NCI-H2196 treated with DMSO at 0.1 percent for 48 hours (cell line): ENCODE measurements at regions not wholly inside any gene's neighbourhood (a gene's known extent, or its start where the extent isn't known, plus 50 kb on each side); places are given as distances from the start of the nearest gene placed in this dataset.
"Not testable (repeated sequence)": the region's sequence is repeated elsewhere in the genome, so short reads cannot be mapped to it uniquely, and the experiment has no call there.

Source experiments
- DNase-seq: peaks from one replicate; lab custom pipeline; 2025; ENCODE audit not compliant: unreplicated experiment; lab: John Stamatoyannopoulos, UW

DNA sequence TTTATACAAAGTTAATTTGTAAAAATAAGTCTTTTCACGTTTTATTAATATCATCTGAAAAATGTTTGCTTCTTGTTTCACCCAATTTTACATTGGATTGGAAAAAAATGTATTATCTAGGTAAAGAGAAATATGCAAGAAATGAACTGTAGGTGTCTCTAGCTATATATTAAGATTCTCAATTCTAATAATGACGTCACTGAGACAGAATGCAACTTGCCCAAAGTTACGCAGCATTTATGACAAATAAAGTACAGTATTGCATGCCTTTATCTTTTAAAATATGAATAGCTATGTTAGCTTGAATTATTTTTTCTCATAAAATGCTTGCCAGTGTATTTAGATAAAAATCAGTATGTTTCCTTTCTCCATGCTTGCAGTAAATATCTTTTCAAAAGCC is 728.8 kb downstream of the RERGL start:
- no peak for DNase-seq

DNA sequence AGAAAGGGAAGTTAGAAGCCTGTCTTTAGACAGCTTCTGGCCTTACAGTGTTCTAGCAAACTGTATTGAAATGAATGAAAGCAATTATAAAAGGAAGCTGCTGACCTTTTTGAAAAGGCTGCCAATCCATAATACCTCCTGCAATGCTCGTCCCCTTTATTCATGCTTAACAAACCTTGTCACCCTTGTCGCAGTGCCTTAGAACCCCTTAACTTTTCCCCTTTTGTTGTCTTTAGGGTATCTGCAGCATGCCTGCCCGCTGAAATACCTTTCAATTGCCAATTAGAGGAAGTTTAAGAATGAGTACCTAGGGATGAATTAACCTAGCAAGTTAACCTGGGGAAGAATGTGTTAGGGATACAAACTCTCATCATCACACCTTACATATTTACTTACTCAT is 731.2 kb downstream of the RERGL start:
- DNase-seq, result no peak

DNA sequence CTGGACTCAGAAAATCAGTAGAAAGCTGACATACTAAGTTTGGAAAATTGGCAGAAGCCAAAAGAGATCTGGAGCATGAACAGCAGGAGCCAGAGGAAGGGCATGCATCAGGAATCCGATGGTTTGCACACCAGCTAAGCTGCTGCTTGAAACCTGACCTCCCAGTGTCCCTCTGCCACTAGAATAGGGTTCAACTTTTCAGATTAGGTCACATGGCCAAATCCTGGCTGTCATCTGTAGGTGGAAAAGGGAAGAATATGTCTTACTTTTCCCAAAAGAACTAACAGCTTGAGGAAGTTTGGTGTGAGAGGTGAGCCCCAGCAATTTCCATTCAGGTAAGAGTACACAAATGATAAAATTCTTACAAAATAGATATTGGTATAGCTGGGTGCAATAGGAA is 732.6 kb downstream of the RERGL start:
- DNase-seq, result no peak

DNA sequence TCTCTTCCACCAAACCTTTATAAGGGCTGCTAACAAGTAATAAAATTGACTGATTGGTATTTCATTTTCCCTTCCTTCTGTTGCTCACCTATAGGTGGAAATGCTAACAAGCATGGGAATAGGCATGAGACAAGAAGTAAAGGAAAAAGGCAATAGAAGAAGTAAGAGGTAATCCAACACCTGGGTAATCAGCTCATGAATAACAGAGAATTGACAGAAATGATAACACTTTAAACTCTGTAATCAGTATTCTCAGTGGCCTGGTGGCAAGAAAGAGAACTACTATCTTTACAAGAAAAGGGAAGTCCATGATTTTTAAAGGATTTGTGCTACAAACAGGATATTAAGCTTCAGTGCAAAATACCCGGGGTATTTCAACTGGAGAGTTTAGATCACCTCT is 737.8 kb downstream of the RERGL start:
- DNase-seq, result no peak

DNA sequence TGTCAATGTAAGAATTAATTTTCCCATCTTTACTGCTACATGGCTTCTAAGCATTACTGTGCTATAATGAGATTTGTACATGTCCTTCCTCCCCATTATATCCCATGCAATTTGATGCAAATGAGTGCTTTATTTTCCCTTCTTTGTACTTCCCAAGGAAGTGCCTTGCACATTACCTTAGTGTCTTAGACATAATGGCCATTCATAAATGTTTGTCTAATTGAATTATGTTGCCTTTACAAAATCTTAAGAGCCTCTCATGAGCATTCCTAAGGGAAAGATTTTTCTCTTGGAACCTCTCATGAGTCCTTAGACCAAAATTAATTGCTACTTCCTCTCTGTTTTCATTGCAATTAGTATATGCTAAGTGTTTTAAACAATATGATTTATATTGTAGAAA is 741.7 kb downstream of the RERGL start:
- no peak for DNase-seq

DNA sequence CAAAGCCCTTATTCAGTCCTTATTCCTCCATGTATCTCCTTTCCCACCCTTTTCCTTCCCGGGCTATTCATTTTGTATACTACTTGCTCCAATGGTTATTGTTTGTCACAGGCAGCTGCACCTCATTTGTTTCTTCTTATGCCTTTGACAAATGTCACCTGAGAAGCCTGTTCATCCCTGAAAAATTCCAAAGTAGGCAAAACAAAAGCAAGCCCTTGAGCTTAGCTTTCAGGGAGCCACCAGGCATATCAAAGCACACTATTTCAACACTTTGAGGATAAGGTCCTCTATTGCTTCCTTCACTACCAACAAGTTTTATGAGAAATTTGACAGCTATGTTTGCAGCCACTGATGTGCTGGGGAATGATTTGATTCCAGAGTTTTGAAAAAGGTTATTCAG is 738.7 kb upstream of the LMO3 start:
- DNase-seq, result no peak

DNA sequence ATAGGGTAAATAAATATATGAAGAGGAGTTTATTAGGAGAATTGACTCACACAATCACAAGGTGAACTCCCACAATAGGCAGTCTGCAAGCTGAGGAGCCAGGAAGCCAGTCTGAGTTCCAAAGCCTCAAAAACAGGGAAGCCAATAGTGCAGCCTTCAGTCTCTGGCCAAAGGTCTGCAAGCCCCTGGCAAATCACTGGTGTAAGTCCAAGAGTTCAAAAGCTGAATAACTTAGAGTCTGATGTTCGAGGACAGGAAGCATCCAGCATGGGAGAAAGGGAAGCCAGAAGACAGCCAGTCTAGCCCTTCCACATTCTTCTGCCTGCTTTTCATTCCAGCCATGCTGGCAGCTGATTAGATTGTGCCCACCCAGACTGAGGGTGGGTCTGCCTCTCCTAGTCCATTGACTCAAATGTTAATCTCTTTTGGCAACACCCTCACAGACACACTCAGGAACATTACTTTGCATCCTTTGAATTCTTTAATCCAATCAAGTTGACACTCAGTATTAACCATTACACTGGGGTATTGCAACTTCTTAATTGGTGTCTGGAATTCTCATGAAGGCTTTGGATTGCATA is 736.5 kb upstream of the LMO3 start:
- DNase-seq, result no peak

DNA sequence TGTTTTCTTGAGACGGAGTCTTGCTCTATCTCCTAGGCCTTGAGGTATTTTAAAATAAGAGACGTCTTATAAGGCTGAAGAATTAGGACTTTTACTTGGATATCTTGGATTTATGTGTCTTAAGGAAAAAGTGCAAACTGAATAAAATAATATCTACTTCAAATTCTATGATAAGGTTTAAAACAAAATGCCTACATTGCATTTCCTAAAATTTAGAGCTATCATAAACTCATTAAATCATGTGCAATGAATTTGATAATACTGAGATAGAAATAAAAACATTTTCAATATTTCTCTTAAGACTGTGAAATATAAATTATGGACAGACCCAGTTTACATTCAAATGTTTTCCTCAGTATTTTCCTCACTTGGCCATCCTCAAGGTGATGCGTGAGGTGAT is 729.5 kb upstream of the LMO3 start:
- no peak for DNase-seq

DNA sequence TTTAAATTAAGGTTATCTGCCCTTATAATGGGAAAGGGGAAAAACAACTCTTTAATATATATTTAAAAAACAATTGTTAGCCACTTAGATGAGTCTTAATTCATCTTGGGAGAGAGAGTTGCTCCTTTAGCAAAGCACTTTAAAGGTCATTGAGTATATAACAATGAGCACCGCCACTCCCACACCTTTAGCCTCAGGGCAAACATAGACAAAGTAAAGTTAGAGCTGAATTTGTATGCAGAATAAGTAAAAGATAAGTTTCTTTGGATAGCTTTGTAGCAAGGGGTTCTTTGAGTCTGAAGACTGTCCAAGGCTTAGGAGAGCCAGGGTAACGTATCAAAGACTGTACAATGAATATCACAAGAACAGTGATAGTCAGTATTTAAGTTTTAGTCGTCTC is 728.8 kb upstream of the LMO3 start:
- DNase-seq, result no peak

DNA sequence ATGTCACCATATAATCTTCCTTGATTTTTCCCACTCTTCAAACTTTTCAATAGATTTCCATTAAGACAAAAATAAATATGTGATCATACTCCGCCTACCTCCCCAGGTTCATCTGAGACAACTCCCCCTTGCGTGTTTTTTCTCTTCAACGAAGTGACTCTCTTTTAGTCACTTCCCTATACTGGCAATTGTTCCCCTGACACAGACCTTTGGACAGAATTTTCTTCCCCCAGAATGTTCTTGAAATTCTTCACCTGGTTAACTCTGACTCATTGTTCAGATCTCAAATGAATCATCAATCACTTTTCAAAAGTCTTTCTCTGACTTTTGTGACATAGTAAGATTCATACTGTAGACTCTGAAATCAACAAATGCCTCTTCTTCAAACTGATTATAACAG is 727.3 kb upstream of the LMO3 start:
- DNase-seq, result no peak

DNA sequence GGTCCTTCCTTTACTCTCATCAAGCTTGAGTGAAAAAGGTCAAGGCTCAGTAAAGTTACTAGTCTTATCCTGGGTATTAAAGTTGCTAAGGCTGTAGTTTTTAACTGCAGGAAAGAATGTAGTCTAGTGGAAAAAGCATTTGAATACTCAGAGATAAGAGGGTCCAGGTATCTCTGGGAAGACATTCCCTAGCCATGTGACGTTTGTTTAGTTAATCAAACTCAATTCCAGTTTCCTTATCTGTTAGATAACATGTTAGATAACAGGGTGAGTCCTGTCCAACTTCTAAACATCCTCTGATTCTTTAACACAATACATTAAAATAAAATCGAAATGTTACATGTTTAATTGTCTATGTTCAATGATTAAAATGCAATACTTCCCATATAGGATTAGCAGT is 720.7 kb upstream of the LMO3 start:
- DNase-seq, result no peak

DNA sequence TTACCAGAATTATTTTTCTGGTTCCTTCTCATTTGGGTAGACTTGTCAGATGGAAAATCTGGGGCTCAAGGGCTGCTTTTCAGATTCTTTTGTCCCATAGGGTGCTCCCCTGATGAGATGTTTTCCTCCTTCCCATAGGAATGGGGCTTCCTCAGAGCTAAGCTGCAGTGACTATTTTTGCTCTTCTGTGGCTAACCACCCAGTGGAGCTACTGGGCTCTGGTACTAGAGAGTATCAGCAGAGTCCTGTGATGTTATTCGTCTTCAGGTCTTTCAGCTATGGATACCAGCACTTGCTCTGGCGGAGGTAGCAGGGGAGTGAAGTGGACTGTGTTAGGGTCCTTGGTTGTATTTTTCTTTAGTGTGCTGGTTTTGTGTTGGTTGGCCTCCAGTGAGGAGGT is 716.1 kb upstream of the LMO3 start:
- DNase-seq, result no peak

DNA sequence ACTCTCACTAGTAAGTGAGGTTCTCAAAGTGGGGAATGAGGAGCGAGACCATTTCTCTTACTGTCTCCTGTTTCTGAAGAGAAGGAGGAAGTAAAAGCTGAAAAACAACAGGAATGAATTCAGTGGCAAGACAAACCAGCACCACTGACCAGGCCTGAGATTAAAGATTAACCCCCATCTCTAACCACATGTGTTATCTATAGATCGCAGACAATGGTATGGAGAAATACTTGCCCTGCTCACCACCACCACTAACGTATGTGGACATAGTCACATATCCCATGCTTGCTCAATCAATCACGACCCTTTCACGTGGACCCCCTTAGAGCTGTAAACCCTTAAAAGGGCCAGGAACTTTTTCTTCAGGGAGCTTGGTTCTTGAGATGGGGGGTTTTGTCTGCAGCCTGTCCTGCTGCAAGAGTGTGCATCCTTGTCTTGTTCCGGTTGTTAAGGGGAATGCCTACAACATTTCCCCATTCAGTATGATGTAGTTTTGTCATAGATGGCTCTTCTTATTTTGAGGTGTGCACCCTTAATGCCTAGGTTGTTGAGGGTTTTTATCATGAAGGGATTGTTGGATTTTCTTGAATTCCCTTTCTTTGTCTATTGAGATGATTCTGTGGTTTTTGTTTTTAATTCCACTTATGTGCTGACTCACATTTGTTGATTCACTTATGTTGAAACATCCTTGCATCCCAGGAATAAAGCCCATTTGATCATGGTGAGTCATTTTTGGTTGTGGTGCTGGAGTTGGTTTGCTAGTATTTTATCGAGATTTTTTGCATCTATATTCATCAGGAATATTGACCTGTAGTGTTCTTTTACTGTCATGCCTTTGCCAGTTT is 698.8 kb upstream of the LMO3 start:
- DNase-seq, result no peak

DNA sequence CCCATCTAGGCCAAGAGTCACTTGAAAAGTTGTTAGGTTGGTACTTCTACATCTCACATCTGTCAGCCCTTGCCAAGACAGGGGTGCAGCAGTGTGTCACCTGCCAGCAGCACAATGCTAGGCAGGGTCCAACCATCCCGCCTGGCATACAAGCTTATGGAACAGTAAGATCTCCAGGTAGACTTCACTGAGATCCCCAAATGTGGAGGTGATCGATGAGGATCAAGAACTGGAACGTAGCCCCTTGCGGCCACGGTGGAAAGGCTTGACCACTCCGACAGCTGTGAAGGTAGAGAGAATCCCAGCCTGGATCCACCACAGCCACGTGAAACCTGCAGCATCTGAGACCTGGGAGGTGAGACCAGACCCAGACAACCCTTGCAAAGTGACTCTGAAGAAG is 696.0 kb upstream of the LMO3 start:
- DNase-seq, result no peak

DNA sequence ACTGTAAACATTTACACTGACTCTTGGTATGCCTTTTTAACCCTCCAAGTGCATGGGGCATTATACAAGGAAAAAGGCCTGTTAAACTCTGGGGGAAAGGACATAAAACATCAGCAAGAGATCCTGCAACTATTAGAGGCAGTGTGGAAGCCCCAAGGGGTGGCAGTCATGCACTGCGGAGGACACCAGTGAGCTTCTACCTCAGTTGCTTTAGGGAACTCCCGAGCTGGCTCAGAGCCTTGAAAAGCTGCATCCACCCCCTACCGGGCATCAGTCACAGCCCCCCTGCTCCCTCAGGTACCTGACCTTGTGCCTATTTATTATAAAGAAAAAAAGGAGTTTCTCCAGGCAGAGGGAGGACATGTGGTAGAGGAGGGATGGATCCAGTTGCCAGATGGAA is 695.6 kb upstream of the LMO3 start:
- DNase-seq, result no peak

DNA sequence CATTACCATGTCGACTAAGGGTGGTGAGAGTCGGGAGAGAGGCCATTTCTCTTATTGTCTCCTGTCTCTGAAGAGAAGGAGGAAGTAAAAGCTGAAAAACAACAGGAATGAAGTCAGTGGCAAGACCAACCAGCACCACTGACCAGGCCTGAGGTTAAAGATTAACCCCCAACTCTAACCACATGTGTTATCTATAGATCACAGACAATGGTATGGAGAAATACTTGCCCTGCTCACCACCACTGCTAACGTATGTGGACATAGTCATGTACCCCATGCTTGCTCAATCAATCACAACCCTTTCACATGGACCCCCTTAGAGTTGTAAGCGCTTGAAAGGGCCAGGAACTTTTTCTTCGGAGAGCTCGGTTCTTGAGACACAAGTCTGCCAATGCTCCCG is 690.9 kb upstream of the LMO3 start:
- DNase-seq, result no peak

DNA sequence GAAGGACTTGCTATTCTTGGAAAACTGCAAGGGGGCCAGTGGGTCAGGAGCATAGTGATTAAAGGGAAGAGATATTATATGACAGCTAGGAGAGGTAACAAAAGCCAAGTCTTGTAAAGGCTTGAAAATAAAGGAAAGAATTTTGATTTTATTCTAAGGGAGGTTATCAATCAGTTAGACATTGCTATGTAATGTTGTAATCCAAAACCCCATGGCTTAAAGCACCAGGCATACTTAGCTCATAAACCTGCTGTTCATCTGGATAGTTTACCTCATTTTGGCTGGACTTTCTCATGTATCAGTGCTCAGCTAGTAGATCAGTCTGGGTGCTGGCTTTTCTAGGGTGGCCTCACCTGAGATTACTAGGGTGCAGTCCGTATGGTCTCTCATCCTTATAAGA is 680.9 kb upstream of the LMO3 start:
- no peak for DNase-seq

DNA sequence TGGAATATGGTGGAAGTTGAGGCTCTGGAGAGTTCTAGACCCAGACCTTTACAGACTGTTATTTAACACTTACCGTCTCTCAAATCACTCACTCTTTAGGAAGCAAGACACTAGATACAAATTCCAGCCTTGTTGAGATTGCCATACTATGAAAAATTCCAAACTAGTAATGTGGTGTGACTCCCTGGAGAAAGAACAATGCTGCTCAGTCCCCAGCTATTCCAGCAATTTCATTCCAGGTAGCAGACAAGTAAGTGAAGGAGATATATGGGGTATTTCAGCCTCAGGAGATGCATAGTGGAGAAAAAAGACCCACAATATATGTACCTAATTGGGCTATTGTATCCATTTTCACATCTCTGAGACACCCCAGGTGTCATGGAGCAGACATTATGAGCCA is 678.9 kb upstream of the LMO3 start:
- DNase-seq, result no peak

DNA sequence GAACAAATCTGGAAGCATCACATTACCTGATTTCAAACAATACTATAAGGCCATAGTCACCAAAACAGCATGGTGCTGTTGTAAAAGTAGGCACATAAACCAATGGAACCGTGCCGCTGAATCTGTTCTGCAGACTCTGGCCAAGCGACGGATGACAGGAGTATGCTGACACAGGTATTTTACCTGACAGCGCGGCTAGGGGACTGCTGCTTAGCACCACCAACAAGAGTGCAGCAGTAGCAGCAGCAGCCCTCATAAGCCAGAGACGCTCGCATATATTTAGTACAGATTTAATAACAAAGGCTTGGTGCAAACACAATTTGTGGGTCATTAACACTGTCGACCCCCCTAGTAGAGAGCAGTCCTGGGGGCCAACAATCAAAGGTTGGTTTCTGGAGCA is 677.6 kb upstream of the LMO3 start:
- DNase-seq, result no peak

DNA sequence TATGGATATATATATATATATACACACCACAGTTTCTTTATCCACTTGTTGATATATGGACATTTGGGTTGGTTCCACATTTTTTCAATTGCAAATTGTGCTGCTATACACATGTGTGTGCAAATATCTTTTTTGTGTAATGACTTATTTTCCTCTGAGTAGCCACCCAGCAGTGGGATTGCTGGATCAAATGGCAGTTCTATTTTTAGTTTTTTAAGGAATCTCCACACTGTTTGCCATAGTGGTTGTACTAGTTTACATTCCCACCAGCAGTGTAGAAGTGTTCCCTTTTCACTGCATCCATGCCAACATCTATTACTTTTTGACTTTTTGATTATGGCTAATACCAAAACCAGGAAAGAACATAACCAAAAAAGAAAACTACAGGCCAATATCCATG is 676.2 kb upstream of the LMO3 start:
- not testable (repeated sequence) for DNase-seq

DNA sequence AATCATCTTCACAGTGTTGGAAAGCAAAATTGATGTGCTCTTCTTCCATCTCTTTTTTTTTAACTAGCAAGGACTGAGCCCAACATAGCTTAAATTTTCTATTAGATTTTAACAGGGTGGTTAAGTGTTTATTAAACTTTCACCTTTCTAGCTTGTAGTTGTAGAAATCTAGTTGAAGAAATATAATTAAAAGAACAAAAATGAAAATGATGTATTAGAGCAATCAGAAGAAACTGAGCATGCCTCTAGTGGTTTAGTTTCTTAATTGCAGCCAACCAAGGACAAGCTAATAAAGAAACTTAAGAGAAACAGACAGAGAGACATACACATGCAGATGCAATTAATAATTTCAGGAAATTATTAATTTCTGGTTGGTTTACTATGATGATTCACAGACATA is 673.0 kb upstream of the LMO3 start:
- no peak for DNase-seq

DNA sequence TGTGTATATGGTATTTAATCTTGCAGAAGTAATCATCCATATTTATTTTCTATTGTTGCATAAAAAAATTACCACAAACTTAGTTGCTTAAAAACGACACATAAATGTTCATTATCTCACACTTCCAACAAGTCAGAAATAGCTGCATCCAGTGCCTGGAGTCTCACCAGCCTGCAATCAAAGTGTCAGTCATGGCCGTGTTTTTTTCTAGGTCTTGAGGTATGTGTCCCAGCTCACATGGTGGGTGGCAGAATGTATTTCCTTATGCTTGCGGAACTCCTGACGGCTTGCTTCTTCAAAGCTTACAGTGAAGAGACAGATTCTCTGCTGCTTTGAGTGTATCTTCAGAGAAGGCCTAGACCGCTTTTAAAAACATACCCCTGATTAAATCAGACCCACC is 670.2 kb upstream of the LMO3 start:
- no peak for DNase-seq

DNA sequence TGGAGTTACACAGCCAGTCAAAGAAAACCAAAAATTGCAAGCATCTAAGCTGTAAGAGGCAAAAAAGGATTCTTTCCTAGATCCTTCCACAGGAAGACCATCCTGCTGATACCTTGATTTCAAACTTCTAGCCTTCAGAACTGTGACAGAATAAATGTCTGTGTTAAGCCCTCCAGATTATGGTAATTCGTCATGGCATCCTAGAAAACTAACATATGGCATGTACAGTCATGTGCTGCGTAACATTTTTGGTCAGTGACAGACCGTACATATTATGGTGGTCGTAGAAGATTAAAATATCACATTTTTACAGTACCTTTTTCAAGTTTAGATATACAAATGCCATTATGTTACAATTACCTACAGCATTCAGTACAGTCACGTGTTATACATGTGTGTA is 660.9 kb upstream of the LMO3 start:
- DNase-seq, result no peak
